Activated B cell treated with CpG ODN at 0.5 μM for 24 hours (primary cell): ENCODE measurements at regions not wholly inside any gene's neighbourhood (a gene's known extent, or its start where the extent isn't known, plus 50 kb on each side); places are given as distances from the start of the nearest gene placed in this dataset.

Experiments
- ATAC-seq: fragments of 200-7000 bp; cut with Tn5 transposase; one replicate; pipeline ENCODE4 v1.10.0; 2021; ENCODE audit warnings: low read depth, mild to moderate bottlenecking, moderate library complexity
- CTCF ChIA-PET: fragments of 350-600 bp; sonication (Branson Sonifier 250); formaldehyde crosslinking; loops from one replicate; lab custom pipeline; 2021; ENCODE audit warnings: antibody characterized with exemption; lab: Charles Lee
- POLR2A ChIA-PET: fragments of 350-600 bp; sonication (Branson Sonifier 250); formaldehyde crosslinking; loops from one replicate; lab custom pipeline; 2021; ENCODE audit warnings: antibody characterized with exemption; lab: Charles Lee
- DNase-seq: peaks from one replicate; pipeline ENCODE4 v3.0.0; 2022
- H3K27ac Mint-ChIP-seq: one replicate; pipeline ENCODE4 v1.8.0; 2020; ENCODE audit warnings: mixed read lengths
- H3K27me3 Mint-ChIP-seq: one replicate; pipeline ENCODE4 v1.8.0; 2021; ENCODE audit warnings: mixed read lengths
- H3K36me3 Mint-ChIP-seq: one replicate; pipeline ENCODE4 v1.8.0; 2021; ENCODE audit warnings: low read depth, mixed read lengths
- H3K4me1 Mint-ChIP-seq: one replicate; pipeline ENCODE4 v1.8.0; 2021; ENCODE audit warnings: mixed read lengths
- H3K4me3 Mint-ChIP-seq: one replicate; pipeline ENCODE4 v1.8.0; 2020; ENCODE audit warnings: mild to moderate bottlenecking, mixed read lengths
- H3K9me3 Mint-ChIP-seq: one replicate; pipeline ENCODE4 v1.8.0; 2020; ENCODE audit warnings: mixed read lengths
- CTCF ChIP-seq: fragments of 200-600 bp; IDR thresholded peaks from one replicate; pipeline ENCODE4 v1.8.0; 2022; ENCODE audit warnings: antibody characterized with exemption, mild to moderate bottlenecking
- intact Hi-C: fragments of 100-400 bp; cut with micrococcal nuclease; formaldehyde crosslinking; loops from one replicate; pipeline ENCODE4 v1.15.1; 2024

GRCh38 chr7:24503506-24503905 lies 69.7 kb upstream of the PALS2 start:
- H3K4me1 Mint-ChIP-seq, result no peaks in the 10 kb centered on the region
- no peaks in the 10 kb centered on the region for H3K36me3 Mint-ChIP-seq
- H3K27ac Mint-ChIP-seq, result no peak overlapping the region
- no peak overlapping the region for H3K4me3 Mint-ChIP-seq
- ChIA-PET CTCF (no interaction called here), POLR2A (no interaction called here)
- intact Hi-C loops, result no loop called here
- ATAC-seq (no peak), DNase-seq (no peak)
- no peak for TF ChIP-seq CTCF
- H3K9me3 Mint-ChIP-seq, result no peaks in the 10 kb centered on the region
- peaks cover 12% of the 10 kb centered on the region for H3K27me3 Mint-ChIP-seq

DNA sequence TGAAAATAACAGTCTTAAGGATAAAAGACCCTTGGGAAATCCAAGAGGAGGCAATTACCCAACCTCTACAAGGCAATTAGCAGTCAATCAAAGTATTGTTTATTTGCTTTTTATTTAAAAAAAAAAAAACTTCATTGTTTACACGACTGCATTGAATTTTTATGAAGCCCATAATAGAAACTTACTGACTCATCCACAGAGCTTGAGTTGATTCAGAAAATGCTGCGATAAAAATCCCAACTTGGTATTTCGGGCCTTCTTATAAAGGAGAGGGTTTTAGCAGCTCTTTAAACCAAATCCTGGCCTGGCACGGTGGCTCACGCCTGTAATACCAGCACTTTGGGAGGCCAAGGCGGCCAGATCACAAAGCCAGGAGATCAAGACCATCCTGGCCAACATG lies 69.2 kb upstream of the PALS2 start:
- ChIA-PET POLR2A (no interaction called here), CTCF (no interaction called here)
- Mint-ChIP-seq H3K9me3 (no peaks in the 10 kb centered on the region), H3K4me3 (no peak overlapping the region), H3K27me3 (peaks cover 12% of the 10 kb centered on the region), H3K4me1 (no peaks in the 10 kb centered on the region), H3K27ac (no peak overlapping the region), H3K36me3 (no peaks in the 10 kb centered on the region)
- no peak for ATAC-seq
- no peak for DNase-seq
- intact Hi-C loops, result no loop called here
- no peak for TF ChIP-seq CTCF

DNA sequence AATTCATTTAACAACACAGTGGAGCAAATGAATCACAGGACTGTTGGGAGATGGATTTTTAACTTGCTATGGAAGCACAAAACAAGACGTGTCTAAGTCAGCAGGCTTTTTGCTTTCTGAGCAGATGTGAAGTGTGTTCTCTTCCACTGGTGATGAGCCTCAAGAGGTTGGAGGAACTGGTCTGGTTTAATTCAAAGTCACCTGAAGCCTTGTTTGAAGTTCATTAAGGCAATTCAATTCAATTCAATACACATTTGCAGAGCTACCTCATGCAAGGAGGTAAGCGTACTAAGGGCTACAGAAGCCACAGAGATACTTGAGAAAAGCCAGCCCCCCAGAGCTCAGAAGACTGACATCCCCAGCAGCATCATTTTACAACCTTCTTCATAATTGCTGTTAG lies 68.4 kb upstream of the PALS2 start:
- Mint-ChIP-seq H3K9me3 (no peaks in the 10 kb centered on the region), H3K4me3 (no peak overlapping the region)

GRCh38 chr7:24505968-24506367 lies 67.3 kb upstream of the PALS2 start:
- H3K4me1 Mint-ChIP-seq, result no peaks in the 10 kb centered on the region
- no peak overlapping the region for H3K4me3 Mint-ChIP-seq
- DNase-seq (no peak), ATAC-seq (no peak)
- ChIA-PET CTCF (no interaction called here), POLR2A (interaction anchor here (0.6 kb wide), 1 partner anchor 75 kb away, joined by 3 read pairs; no protein-coding TSS in a partner anchor)
- H3K27me3 Mint-ChIP-seq, result peaks cover 7% of the 10 kb centered on the region
- intact Hi-C loops, result no loop called here
- TF ChIP-seq CTCF, result no peak
- H3K27ac Mint-ChIP-seq, result no peak overlapping the region
- no peaks in the 10 kb centered on the region for H3K36me3 Mint-ChIP-seq
- no peaks in the 10 kb centered on the region for H3K9me3 Mint-ChIP-seq

More for the DNA sequence above, 68.4 kb upstream of the PALS2 start:
- no peaks in the 10 kb centered on the region for H3K4me1 Mint-ChIP-seq
- DNase-seq, result no peak
- CTCF ChIA-PET, result no interaction called here
- peaks cover 8% of the 10 kb centered on the region for H3K27me3 Mint-ChIP-seq
- ATAC-seq, result no peak
- POLR2A ChIA-PET, result no interaction called here
- intact Hi-C loops, result no loop called here
- TF ChIP-seq CTCF, result no peak
- no peak overlapping the region for H3K27ac Mint-ChIP-seq
- no peaks in the 10 kb centered on the region for H3K36me3 Mint-ChIP-seq

GRCh38 chr7:24508316-24508715 lies 64.9 kb upstream of the PALS2 start:
- intact Hi-C loops, result no loop called here
- H3K27ac Mint-ChIP-seq, result no peak overlapping the region
- CTCF ChIA-PET, result no interaction called here
- no peaks in the 10 kb centered on the region for H3K9me3 Mint-ChIP-seq
- H3K4me1 Mint-ChIP-seq, result no peaks in the 10 kb centered on the region
- ATAC-seq (no peak), DNase-seq (no peak)
- peaks cover 6% of the 10 kb centered on the region for H3K27me3 Mint-ChIP-seq
- no peak for TF ChIP-seq CTCF
- no peak overlapping the region for H3K4me3 Mint-ChIP-seq
- POLR2A ChIA-PET, result no interaction called here
- no peaks in the 10 kb centered on the region for H3K36me3 Mint-ChIP-seq
